Fibroblast of lung (primary cell): ENCODE measurements at regions not wholly inside any gene's neighbourhood (a gene's known extent, or its start where the extent isn't known, plus 50 kb on each side); places are given as distances from the start of the nearest gene placed in this dataset.

Source experiments
- DNase-seq, 2 donors: peaks; one replicate each; pipeline versions ENCODE4 v3.0.0 to v3.0.0-alpha.2; 2010; ENCODE audit warnings: low read depth in 2 of 2
- H2AFZ ChIP-seq: 2 replicates; pipeline ENCODE4 v1.5.1; 2012; ENCODE audit warnings: low read length, control low read depth, inconsistent platforms
- H3K27ac ChIP-seq: 2 replicates; pipeline ENCODE4 v1.5.1; 2011; ENCODE audit warnings: low read length, control low read depth; ENCODE audit not compliant: insufficient read depth
- H3K27me3 ChIP-seq: 2 replicates; pipeline ENCODE4 v1.5.1; 2011; ENCODE audit warnings: mild to moderate bottlenecking, low read length; ENCODE audit not compliant: control insufficient read depth, insufficient read depth
- H3K36me3 ChIP-seq: 2 replicates; pipeline ENCODE4 v1.5.1; 2011; ENCODE audit warnings: low read length; ENCODE audit not compliant: control insufficient read depth, insufficient read depth
- H3K4me1 ChIP-seq: 2 replicates; pipeline ENCODE4 v1.5.1; 2011; ENCODE audit warnings: low read length; ENCODE audit not compliant: control insufficient read depth, insufficient read depth; ENCODE audit errors: extremely low read depth
- H3K4me2 ChIP-seq: 2 replicates; pipeline ENCODE4 v1.5.1; 2011; ENCODE audit warnings: low read length, control low read depth; ENCODE audit not compliant: insufficient read depth; ENCODE audit errors: extremely low read depth
- H3K4me3 ChIP-seq, 4 experiments: fragments of 200-600 bp in 1 of 4; sonication (generic) in 1 of 4; replicated peaks in 1 of 4; 2 replicates each; pipeline ENCODE4 v1.5.1; 2011 to 2016; ENCODE audit warnings: low read length in 4 of 4, low read depth in 3 of 4, mild to moderate bottlenecking in 3 of 4, control low read depth in 2 of 4, inconsistent platforms in 1 of 4, mixed read lengths in 1 of 4; ENCODE audit not compliant: insufficient read depth in 1 of 4; ENCODE audit errors: control extremely low read depth in 1 of 4
- H3K79me2 ChIP-seq: 2 replicates; pipeline ENCODE4 v1.5.1; 2012; ENCODE audit warnings: mild to moderate bottlenecking, low read length, inconsistent platforms; ENCODE audit not compliant: control insufficient read depth, insufficient read depth
- H3K9ac ChIP-seq: 2 replicates; pipeline ENCODE4 v1.5.1; 2011; ENCODE audit warnings: mild to moderate bottlenecking, low read length, control low read depth; ENCODE audit not compliant: insufficient read depth
- H3K9me3 ChIP-seq: 2 replicates; pipeline ENCODE4 v1.5.1; 2012; ENCODE audit warnings: low read depth, low read length; ENCODE audit not compliant: control insufficient read depth, insufficient read depth
- H4K20me1 ChIP-seq: 2 replicates; pipeline ENCODE4 v1.5.1; 2011; ENCODE audit warnings: low read length; ENCODE audit not compliant: control insufficient read depth, insufficient read depth; ENCODE audit errors: extremely low read depth
- EZH2 ChIP-seq: IDR thresholded peaks from 2 replicates; pipeline ENCODE4 v1.5.1; 2012; ENCODE audit warnings: low read length, control low read depth, mild to moderate bottlenecking; ENCODE audit errors: missing control alignments
- TF ChIP-seq, protein P1 (sequence below), 2 donors: IDR thresholded peaks in 1 of 2; conservative IDR thresholded peaks in 1 of 2; 1 replicate in 1 of 2; 2 replicates in 1 of 2; pipeline ENCODE4 v1.5.1; 2011 to 2012; ENCODE audit warnings: low read length in 2 of 2, control low read depth in 1 of 2, inconsistent platforms in 1 of 2, low read depth in 1 of 2, mild to moderate bottlenecking in 1 of 2

DNA sequence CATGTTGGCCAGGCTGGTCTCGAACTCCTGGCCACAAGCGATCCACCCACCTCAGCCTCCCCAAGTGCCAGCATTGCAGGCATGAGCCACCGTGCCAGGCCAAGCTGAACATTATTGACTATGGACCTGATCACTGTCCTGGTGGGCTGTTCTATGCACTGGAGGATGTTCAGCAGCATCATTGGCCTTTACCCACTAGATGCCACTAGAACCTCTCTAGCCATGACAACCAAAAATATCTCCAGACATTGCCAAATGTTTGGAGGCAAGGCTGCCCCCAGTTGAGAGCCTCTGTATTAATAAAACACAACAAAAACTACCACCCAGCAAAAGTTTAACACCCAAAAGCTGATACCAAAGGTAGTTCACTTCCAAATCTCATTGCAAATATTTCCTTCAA is 110.8 kb upstream of the SOD1 start:
- H3K9me3 ChIP-seq, result no peaks in the 10 kb centered on the region
- H3K9ac ChIP-seq, result no peak overlapping the region
- no peak overlapping the region for H3K4me3 ChIP-seq
- no peaks in the 10 kb centered on the region for H3K4me1 ChIP-seq
- H3K79me2 ChIP-seq, result no peaks in the 10 kb centered on the region
- H3K36me3 ChIP-seq, result no peaks in the 10 kb centered on the region
- TF ChIP-seq EZH2, result no peak
- TF ChIP-seq, protein P1, sequence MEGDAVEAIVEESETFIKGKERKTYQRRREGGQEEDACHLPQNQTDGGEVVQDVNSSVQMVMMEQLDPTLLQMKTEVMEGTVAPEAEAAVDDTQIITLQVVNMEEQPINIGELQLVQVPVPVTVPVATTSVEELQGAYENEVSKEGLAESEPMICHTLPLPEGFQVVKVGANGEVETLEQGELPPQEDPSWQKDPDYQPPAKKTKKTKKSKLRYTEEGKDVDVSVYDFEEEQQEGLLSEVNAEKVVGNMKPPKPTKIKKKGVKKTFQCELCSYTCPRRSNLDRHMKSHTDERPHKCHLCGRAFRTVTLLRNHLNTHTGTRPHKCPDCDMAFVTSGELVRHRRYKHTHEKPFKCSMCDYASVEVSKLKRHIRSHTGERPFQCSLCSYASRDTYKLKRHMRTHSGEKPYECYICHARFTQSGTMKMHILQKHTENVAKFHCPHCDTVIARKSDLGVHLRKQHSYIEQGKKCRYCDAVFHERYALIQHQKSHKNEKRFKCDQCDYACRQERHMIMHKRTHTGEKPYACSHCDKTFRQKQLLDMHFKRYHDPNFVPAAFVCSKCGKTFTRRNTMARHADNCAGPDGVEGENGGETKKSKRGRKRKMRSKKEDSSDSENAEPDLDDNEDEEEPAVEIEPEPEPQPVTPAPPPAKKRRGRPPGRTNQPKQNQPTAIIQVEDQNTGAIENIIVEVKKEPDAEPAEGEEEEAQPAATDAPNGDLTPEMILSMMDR (conservative IDR thresholded peaks at IDR 0.05 in 1 of 2, IDR thresholded peaks at IDR 0.05 in 1 of 2; ENCODE audit: low read depth in 1 of 2, low read length in 2 of 2), result no peak
- H4K20me1 ChIP-seq, result no peaks in the 10 kb centered on the region
- no peak overlapping the region for H3K4me2 ChIP-seq
- H3K27ac ChIP-seq, result no peak overlapping the region
- no peak for DNase-seq
- H3K27me3 ChIP-seq, result no peaks in the 10 kb centered on the region
- H2AFZ ChIP-seq, result no peak overlapping the region

DNA sequence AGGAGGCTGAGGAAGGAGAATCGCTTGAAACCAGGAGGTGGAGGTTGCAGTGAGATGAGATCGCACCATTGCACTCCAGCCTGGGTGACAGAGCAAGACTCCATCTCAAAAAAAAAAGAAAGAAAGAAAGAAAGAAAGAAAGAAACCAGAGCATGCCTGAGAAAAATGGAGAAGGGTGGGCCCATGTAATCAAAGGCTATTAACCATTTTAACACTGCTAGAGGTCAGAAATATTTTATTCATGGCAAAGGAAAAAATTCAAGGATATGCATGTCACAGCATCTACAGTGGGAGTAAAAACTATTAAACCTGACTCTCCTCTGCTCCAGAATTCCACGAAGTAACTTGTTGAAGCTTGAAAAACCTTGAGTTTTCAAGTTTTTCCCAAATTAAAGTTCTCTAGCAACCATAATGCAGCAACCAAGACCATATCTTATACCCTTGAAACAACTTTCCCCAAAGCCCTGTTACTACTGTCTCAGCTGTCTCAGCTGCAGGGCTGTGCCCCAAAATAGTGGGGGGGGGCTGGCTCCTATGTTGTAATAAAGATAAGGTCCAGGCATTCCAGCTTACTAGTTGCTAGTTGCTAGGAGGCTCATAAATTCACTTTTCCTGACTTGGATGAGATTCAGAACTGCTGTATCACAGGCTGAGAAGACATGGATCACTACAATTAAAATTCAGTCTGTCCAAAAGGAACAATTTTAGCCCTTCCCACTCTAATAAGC is 112.9 kb upstream of the SOD1 start:
- no peak for TF ChIP-seq EZH2
- TF ChIP-seq, protein P1 (conservative IDR thresholded peaks at IDR 0.05 in 1 of 2, IDR thresholded peaks at IDR 0.05 in 1 of 2; ENCODE audit: low read depth in 1 of 2, low read length in 2 of 2), result no peak
- H3K9me3 ChIP-seq, result no peaks in the 10 kb centered on the region
- no peak overlapping the region for H2AFZ ChIP-seq
- H3K9ac ChIP-seq, result no peak overlapping the region
- H4K20me1 ChIP-seq, result no peaks in the 10 kb centered on the region
- H3K4me3 ChIP-seq, result no peak overlapping the region
- H3K27me3 ChIP-seq, result no peaks in the 10 kb centered on the region
- no peaks in the 10 kb centered on the region for H3K4me1 ChIP-seq
- no peak overlapping the region for H3K4me2 ChIP-seq
- DNase-seq, result peak in 1 of 2 donors; percentile 53
- H3K27ac ChIP-seq, result no peak overlapping the region
- no peaks in the 10 kb centered on the region for H3K79me2 ChIP-seq
- H3K36me3 ChIP-seq, result no peaks in the 10 kb centered on the region

GRCh38 chr21:31545036-31545435 is 114.5 kb upstream of the SOD1 start:
- TF ChIP-seq, protein P1 (conservative IDR thresholded peaks at IDR 0.05 in 1 of 2, IDR thresholded peaks at IDR 0.05 in 1 of 2; ENCODE audit: low read depth in 1 of 2, low read length in 2 of 2), result no peak
- TF ChIP-seq EZH2, result no peak
- no peak overlapping the region for H3K4me2 ChIP-seq
- H3K36me3 ChIP-seq, result no peaks in the 10 kb centered on the region
- no peak overlapping the region for H3K27ac ChIP-seq
- no peak overlapping the region for H3K4me3 ChIP-seq
- no peaks in the 10 kb centered on the region for H3K4me1 ChIP-seq
- H3K9me3 ChIP-seq, result no peaks in the 10 kb centered on the region
- no peaks in the 10 kb centered on the region for H4K20me1 ChIP-seq
- no peaks in the 10 kb centered on the region for H3K79me2 ChIP-seq
- H2AFZ ChIP-seq, result no peak overlapping the region
- H3K27me3 ChIP-seq, result no peaks in the 10 kb centered on the region
- DNase-seq, result no peak
- H3K9ac ChIP-seq, result no peak overlapping the region
